ENCODE measurements at regions not wholly inside any gene's neighbourhood (a gene's known extent, or its start where the extent isn't known, plus 50 kb on each side); places are given as distances from the start of the nearest gene placed in this dataset.
"Not testable (repeated sequence)": the region's sequence is repeated elsewhere in the genome, so short reads cannot be mapped to it uniquely, and the experiment has no call there.

- no peak for DNase-seq (ENCODE audit: low read depth)
These were observed 414.3 kb upstream of the NR5A2 start for GRCh38 chr1:199612976-199613774.

- no peak for DNase-seq (ENCODE audit: low read depth)
These were observed 410.6 kb upstream of the NR5A2 start for GRCh38 chr1:199616947-199617346.

GRCh38 chr1:199619223-199619622 lies 408.3 kb upstream of the NR5A2 start:
- DNase-seq (ENCODE audit: low read depth), result no peak

- not testable (repeated sequence) for DNase-seq (ENCODE audit: low read depth)
These were observed 401.3 kb upstream of the NR5A2 start for GRCh38 chr1:199626228-199626627.

- DNase-seq (ENCODE audit: low read depth), result no peak
These were observed 397.9 kb upstream of the NR5A2 start for GRCh38 chr1:199629624-199630023.

GRCh38 chr1:199639453-199639852 lies 388.1 kb upstream of the NR5A2 start:
- DNase-seq (ENCODE audit: low read depth), result no peak

GRCh38 chr1:199641531-199641930 lies 386.0 kb upstream of the NR5A2 start:
- no peak for DNase-seq (ENCODE audit: low read depth)

GRCh38 chr1:199644912-199645311 lies 382.6 kb upstream of the NR5A2 start:
- DNase-seq (ENCODE audit: low read depth), result no peak

- no peak for DNase-seq (ENCODE audit: low read depth)
These were observed 380.7 kb upstream of the NR5A2 start for GRCh38 chr1:199646761-199647160.

GRCh38 chr1:199657449-199657848 lies 370.1 kb upstream of the NR5A2 start:
- no peak for DNase-seq (ENCODE audit: low read depth)

GRCh38 chr1:199660071-199660470 lies 367.4 kb upstream of the NR5A2 start:
- DNase-seq (ENCODE audit: low read depth), result no peak

- no peak for DNase-seq (ENCODE audit: low read depth)
These were observed 362.1 kb upstream of the NR5A2 start for GRCh38 chr1:199665371-199665770.

GRCh38 chr1:199667089-199667488 lies 360.4 kb upstream of the NR5A2 start:
- DNase-seq (ENCODE audit: low read depth), result no peak

- no peak for DNase-seq (ENCODE audit: low read depth)
These were observed 357.6 kb upstream of the NR5A2 start for GRCh38 chr1:199669916-199670315.

GRCh38 chr1:199671684-199672083 lies 355.8 kb upstream of the NR5A2 start:
- DNase-seq (ENCODE audit: low read depth), result no peak

- DNase-seq (ENCODE audit: low read depth), result no peak
These were observed 351.6 kb upstream of the NR5A2 start for GRCh38 chr1:199675937-199676336.

- no peak for DNase-seq (ENCODE audit: low read depth)
These were observed 348.7 kb upstream of the NR5A2 start for GRCh38 chr1:199678771-199679170.

- DNase-seq (ENCODE audit: low read depth), result no peak
These were observed 345.4 kb upstream of the NR5A2 start for GRCh38 chr1:199682081-199682480.

GRCh38 chr1:199684686-199685273 lies 342.7 kb upstream of the NR5A2 start:
- peak; percentile 13 for DNase-seq (ENCODE audit: low read depth)

GRCh38 chr1:199685369-199685768 lies 342.1 kb upstream of the NR5A2 start:
- DNase-seq (ENCODE audit: low read depth), result no peak

- no peak for DNase-seq (ENCODE audit: low read depth)
These were observed 340.2 kb upstream of the NR5A2 start for GRCh38 chr1:199687321-199687720.

- DNase-seq (ENCODE audit: low read depth), result no peak
These were observed 339.3 kb upstream of the NR5A2 start for GRCh38 chr1:199688133-199688676.

- no peak for DNase-seq (ENCODE audit: low read depth)
These were observed 338.7 kb upstream of the NR5A2 start for GRCh38 chr1:199688774-199689173.
